HT1080 (cell line): ENCODE measurements at regions not wholly inside any gene's neighbourhood (a gene's known extent, or its start where the extent isn't known, plus 50 kb on each side); places are given as distances from the start of the nearest gene placed in this dataset.
"Not testable (repeated sequence)": the region's sequence is repeated elsewhere in the genome, so short reads cannot be mapped to it uniquely, and the experiment has no call there.

Experiments used
- DNase-seq: peaks from one replicate; pipeline ENCODE4 v3.0.0-alpha.2; 2015; ENCODE audit warnings: low read depth

DNA sequence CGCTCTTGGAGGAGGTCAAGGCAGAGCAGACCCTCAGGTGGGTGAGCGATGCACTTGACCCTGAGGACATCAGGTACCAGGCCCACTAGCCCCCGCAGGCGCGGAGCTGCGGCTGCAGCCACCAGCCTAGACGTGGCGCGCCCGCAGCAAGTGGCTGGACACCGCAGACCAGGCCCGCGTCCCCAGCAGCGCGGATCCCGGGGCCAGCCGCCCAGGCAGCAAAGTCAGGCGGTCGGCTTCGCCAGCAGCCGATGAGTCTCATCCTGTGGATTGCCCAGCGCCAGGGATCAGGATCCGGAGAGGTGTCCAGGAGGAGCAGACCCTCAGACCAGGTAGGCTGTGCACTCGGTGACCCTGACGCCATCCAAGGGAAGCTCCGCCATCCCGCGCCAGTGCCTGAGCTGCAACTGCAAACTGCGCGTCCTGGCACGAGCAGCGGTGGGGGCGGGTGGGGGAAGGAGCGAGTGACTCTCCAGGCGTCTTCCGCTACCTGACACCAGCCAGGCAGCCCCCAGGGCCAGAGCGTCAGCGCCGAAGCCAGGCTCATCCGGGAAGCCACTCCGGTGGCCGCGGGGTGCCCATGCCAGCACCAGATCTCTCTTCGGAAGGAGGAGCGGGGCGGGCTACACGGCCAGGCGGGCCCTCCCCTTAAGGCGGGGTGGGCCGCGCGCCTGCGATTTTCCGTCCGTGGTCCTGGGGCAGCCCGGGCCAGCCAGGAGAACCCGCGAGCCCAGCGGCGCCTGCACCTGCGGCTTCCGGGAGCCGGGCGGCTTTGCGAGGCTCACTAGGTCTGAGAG, 92.6 kb upstream of the THOC3 start:
- DNase-seq: not testable (repeated sequence)

DNA sequence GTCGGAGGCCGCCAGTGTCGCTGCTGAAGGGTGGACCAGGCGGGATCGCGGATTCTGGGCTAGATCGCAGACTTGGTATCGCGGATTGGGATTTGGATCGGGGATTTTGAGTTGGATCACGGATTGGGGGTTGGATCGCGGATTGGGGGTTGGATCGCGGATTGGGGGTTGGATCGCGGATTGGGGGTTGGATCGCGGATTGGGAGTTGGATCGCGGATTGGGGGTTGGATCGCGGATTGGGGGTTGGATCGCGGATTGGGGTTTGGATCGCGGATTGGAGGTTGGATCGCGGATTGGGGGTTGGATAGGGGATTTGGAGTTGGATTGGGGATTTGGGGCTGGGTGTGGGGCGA, 93.1 kb upstream of the THOC3 start:
- not testable (repeated sequence) for DNase-seq

DNA sequence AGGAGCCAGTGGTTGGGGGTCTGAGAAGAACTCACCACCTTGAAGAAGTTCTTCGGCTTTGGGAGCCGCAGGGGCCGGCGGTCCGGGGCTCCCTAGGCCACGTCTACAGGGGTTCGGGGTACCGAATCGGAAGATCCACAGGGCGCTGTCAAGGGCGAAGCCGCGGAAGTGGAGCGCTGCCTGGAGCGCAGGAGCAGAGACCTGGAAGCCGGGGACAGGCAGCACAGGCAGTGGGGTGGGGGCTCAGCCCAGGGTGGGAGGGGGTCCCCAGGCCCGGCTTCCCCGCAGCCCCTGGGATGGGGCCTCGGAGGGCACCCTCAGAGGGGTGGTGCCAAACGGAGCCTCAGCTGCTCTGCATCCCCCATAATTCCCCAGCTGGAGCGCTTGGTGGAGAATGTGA, 93.5 kb upstream of the THOC3 start:
- DNase-seq: not testable (repeated sequence)

DNA sequence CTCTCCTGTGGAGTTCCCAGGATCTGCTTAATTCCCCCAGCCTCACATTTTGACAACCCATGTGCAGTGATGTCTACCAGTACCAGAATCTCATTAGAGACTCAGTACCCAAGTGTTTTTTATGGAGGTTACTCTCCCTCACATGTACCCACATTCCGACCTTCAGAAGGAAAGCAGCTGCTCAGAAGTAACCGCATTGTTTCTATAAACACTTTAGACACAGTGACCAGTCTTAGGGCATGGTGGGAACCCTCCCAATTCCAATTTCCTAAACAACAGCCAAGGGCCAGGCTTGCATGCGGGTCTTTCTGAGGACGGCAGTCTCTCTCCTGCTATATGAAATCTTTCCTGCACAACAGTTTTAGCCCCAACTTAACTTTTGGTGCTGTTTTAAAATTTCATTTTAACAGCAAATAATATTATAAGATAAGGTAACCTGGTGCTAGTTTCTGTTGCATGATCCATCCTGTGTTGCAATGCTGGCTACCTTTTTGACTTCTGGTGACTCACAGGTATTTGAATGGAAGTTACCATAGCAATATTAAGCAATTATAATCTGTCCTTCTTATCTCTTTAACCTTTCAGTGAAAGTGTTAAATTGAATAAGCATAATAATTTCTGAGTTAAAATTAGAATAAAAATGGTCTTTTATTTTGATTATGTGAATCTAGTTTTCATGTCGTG, 98.3 kb upstream of the THOC3 start:
- DNase-seq: not testable (repeated sequence)

DNA sequence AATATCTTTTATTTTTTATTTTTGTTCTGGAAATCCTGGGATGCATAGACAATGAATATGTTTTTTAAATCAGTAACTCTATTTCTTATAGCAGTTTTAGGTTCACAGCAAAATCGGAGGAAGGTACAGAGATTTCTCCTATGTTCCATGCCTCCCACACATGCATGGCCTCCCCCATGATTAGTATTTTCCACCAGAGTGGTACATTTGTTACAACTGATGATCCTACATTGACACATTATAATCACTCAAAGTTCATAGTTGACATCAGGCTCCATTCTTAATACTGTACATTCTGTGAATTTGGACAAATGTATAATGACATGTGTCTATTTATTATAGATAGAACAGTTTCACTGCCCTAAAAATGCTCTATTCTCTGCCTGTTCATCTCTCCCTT, 99.0 kb upstream of the THOC3 start:
- DNase-seq: not testable (repeated sequence)

DNA sequence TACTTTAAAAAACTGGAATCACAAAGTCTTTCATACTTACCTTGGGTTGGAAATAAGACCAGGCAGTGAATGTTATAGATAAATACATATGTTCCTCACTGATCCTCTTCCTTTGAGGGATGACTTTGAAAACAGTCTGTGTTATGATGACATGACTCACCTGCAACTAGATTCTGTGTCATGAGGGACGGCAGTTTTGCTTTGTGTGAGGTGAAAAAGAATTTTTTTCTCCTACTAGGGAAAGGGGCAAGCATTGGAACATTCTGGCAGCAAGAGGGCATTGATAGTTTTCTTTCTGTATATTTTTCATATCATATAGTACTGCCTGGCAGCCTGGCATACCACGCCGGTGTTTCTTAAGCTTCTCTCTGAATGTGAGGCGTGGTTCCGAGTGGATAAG, 99.8 kb upstream of the THOC3 start:
- not testable (repeated sequence) for DNase-seq

DNA sequence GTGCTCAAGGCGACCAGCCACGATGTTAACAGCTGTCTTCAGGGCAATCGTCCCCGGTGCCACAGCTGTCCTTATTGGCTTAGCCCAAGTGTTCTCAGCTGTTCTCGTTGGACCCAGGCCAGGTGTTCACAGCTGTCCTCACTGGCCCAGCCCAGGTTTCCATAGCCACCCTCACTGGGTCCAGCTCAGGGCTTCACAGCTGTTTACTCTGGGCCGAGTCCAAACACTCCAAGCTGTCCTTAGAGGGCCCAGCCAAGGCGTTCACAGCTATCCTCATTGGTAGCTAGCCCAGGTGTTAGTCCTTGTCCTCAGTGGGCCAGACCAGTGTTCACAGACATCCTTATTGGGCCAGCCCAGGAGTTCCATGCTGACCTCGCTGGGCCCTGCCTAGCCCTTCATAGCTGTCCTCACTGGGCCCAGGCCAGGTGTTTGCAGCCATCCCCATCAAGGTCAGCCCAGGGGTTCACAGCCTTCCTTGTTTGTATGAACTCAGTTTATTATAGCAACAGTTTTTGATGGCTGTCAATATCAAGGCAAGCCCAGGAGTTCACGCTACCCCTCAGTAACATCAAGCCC, 106.0 kb upstream of the THOC3 start:
- DNase-seq: not testable (repeated sequence)

DNA sequence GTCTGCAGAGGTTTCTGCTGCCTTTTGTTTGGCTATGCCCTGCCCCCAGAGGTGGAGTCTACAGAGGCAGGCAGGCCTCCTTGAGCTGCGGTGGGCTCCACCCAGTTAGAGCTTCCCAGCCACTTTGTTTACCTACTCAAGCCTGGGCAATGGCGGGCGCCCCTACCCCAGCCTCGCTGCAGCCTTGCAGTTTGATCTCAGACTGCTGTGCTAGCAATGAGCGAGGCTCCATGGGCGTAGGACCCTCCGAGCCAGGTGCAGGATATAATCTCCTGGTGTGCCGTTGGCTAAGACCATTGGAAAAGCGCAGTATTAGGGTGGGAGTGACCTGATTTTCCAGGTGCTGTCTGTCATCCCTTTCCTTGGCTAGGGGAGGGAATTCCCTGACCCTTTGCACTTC, 115.6 kb upstream of the THOC3 start:
- DNase-seq: not testable (repeated sequence)

DNA sequence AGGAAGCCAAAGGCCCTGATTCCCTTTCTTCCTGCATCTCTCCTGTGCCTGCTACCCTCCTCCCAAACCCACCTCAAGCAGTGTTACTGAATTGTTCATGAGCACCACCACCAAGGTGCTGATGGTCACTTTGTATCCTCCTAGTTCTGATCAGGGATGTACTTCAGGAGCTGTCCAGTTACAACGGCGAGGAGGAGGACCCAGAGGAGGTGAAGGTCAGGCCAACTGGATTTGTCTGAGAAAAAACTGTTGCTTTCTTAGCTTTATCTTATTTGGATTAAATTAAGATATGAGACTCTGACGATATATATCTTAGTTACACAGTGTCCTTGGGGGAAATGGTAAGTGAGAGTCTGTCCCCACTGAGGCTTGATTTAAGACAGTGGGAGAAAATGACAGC, 135.0 kb upstream of the THOC3 start:
- not testable (repeated sequence) for DNase-seq

DNA sequence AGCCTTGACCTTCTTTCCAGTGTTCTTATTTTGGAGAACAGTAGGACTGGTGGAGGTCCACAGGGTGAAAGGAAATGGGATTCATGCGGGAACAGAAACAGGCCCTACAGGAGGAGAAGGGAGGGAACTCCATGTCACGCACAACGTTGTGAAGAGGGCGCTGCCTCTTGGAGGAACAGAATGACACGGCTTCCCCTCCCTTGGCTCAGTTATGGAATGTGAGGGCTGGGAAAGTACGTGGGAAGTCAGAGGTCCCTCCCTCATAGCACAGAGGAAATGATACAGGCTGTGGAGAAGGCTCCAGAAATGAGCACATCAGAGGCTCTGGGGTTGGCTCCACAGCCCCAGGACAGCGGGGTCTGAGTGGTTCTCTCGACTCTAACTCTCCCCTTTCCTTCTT, 125.3 kb upstream of the SIMC1 start:
- not testable (repeated sequence) for DNase-seq

DNA sequence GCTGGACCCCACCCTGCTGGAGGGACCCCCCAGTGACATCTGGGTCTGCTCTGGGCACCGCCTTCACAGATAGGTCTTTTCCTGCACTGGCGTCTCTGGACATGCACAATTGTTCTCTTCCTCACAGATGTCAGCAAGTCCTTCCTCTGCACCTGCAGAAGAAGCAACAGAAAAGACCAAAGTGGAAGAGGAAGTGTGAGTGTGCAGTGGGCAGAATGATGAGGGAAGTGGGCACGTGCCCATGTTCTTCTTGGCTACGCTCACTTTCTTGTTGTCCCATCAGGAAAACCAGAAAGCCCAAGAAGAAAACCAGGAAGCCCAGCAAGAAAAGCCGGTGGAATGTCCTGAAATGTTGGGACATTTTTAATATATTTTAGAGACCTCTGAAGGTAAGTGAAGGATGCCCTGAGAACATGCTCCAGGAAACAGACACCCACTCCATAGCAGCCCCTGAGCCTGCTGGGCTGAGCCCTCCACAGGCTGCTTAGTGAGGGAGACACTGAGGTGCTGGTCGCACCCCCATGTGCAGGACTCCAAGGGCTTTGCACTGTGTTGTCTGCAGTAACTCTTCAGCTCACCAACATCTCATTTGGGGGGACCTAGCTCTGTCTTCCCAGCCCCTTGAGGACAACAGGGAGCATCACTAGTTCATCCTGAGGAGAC, 124.4 kb upstream of the SIMC1 start:
- not testable (repeated sequence) for DNase-seq

DNA sequence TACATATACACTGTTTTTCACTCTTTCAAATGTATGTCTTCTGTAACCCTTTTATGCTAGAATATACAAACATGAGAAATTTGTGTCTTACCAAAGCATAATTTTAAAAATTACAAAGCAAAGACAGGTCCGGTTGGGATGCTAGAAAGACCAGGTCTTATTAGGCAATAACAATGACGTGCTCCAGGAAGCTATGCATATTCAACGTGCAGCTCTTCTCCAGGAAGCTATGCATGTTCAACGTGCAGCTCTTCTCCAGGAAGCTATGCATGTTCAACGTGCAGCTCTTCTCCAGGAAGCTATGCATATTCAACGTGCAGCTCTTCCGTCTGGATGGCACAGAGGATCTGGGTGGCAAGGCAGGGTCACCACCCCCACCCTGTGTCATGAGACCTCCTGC, 123.4 kb upstream of the SIMC1 start:
- DNase-seq: not testable (repeated sequence)

DNA sequence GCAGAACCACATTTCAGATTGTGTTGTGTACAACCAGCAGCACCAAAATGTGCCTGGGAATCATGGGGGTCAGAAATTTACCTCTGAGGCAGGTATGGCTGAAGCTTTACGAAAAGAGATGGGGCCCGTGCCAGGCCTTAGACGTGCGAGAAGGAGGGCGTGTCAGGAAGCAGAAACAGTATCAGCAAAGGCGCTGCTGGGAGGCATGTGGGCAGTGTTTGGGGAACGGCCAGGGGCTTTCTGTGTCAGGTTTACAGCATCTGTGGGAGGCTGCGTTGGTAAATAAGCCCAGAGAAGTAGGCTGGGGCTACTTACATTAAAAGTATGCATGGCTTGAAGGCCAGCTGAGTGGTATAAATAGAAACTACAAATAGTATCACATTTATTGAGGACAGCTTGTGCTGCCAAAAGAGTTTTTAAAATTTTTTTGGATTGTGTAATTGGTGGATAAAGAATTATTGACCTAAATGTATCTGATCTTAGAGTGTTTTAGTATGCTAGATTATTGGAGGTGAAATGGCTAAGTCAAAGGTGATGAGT, 120.5 kb upstream of the SIMC1 start:
- not testable (repeated sequence) for DNase-seq

DNA sequence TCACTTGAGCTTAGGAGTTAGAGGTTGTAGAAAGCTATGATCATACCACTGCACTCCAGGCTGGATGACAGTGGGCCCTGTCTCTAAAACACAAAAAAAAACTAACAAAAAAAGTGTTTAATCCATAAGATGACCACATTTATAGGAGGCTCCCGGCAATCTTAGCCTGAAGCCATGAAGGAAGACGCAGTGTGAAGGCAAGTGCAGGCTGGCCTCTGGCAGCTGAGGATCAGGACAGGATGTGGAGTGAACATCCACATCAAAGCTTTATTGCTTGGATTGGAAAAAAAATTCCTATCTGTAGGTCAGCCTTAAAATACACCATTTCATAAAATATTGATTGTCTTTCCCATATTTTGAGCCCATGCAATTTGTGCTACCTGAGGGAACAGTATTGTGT, 115.9 kb upstream of the SIMC1 start:
- DNase-seq: not testable (repeated sequence)

DNA sequence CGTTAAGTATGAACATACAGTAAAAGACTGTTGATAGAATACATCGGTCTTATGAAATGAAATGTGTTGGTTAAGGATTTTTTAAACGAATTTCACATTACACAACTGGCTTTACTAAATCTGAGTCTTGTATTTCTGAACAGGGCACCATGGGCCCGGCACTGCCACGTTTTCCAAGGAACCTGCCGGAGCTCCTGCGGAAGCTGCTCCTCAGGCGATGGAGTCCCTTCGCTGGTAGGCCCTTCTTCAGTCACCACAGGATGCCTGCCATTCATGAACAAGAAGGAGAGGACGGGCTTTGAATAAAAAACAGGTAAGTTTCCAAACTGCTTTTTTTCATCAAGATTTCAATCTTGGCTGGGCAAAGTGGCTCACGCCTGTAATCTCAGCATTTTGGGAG, 114.1 kb upstream of the SIMC1 start:
- not testable (repeated sequence) for DNase-seq

DNA sequence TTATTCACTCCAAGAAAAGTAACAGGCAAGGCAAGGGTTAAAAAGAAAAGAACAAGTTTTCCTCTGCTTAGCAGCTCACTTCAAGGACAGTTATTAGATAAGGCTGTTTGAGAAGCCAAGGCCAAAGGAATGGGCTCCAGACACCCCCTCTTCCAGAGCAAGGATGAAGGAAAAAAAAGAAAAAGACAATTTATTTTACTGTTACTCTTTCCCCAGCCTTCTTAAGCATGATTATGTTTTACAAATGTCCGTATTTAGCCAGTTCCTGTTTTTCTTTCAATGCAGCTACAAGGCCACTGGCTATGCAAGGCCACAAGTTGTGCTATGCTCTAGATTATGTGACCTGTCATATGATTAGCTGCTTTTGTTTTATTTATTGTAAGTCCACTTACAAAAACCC, 106.5 kb upstream of the SIMC1 start:
- no peak for DNase-seq

DNA sequence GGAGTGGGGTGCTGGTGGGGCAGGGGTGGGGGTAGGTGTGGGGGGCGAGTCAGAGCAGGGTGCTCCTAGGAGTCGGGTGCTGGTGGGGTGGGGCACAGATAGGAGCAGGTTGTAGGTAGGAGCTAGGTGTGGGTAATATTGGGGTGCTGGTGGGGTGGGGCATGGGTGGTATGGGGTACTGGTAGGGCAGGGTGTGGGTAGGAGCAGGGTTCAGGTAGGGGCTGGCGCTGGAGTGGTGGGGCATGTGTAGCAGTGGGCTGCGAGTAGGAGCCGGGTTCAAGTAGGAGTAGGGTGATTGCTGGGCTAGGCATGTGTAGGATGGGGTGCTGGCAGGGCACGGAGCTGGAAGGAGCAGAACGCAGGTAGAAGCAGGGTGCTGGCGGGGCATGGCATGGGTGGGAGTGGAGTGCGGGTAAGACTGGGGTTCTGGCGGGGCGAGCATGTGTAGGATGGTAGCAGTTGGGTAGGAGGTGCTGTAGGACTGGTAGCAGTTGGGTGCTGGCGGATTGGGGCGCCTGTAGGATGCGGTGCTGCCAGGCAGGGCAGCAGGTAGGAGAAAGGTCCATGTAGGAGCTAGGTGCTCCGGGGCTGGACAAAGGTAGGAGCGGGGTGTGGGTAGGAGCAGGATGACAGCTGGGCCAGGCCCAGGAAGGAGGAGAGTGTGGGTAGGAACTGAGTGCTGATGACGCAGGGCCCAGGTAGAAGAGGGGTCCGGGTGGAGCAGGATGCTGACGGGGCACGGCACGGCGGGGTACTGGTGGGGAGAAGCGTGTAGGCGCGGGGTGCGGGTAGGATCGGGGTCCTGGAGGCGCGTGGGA, 105.5 kb upstream of the SIMC1 start:
- no peak for DNase-seq

DNA sequence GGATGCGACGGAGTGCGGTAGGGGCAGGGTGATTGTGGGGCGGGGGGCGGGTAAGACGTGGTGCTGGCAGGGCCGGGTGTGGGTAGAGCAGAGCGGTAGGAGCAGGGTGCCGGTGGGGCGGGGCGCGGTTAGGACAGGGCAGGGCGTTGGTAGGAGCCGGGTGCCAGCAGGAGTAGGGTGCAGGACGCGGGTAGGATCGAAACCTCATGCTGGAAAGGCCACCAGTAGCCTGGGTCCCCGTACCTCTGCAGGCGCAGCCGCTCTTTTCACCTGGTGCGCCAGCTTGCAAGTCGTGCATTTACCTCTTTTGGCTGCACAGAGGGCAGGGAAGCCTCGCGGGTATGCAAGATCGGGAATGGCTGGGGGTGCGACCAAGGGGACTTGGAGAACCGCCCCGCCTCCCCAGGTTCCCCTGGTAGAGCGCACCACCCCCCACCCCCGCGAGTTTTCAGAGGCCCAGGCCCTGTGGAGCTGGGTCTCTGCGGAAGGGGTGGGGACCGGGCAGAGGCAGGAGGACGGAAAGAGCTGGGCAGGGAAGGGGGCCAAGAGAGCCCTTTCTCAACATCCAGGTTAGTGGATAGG, 104.8 kb upstream of the SIMC1 start:
- DNase-seq: no peak

DNA sequence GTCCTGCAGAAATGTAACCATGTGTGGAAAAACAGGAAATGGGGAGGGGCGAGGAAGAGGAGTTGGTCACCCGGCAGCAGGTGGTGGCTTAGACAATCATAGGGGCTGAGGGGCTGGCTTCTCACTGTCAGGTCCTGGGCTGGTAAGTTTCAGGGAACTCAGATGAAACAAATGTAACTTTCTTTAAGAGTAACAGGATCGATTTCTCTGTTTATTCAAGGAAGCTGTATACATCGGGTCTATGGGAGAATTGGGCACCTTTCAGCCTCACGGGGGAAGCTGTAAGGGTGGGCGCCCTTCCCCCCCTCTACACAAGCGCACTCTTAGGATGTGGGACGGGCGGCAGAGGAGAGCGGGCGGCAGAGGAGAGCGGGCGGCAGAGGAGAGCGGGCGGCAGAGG, 104.3 kb upstream of the SIMC1 start:
- no peak for DNase-seq

DNA sequence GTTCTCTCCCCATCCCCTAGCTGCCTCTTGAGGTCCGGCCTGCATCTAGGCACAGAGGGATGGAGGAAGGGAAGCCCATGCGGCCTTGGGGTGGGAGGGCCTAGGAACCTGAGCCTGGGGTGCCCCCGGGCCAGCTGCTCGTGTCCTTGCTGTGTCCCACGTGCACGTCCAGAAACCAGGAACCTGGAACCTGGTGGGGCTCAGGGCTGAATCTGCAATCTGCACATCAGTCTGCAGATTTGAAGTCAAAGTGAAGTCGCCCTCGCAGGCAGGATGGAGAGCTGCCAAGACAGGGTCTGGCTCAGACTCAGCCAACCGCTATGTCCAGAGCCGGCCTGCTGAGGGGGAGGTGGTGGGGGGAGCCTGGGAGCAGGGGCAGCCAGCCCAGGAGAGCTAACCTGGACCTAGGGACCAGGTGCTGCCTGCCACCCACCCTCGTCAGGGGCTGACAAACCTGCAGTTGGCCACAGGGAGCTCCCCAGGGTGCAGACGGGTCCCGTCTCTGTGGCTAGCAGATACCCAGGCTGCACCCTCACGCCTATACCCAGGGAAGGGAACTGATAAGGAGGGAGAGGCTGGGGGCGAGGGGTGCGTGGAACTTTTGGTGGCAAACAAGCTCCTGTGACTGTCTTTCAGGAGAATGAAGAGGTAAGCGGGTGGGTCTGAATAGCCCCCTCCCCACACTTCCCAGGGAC, 103.5 kb upstream of the SIMC1 start:
- DNase-seq: no peak
